ENCODE measurements at regions not wholly inside any gene's neighbourhood (a gene's known extent, or its start where the extent isn't known, plus 50 kb on each side); places are given as distances from the start of the nearest gene placed in this dataset.
A peak's percentile ranks its signal among the peaks of the same experiment; 100 is the strongest.
"Not testable (repeated sequence)": the region's sequence is repeated elsewhere in the genome, so short reads cannot be mapped to it uniquely, and the experiment has no call there.

DNA sequence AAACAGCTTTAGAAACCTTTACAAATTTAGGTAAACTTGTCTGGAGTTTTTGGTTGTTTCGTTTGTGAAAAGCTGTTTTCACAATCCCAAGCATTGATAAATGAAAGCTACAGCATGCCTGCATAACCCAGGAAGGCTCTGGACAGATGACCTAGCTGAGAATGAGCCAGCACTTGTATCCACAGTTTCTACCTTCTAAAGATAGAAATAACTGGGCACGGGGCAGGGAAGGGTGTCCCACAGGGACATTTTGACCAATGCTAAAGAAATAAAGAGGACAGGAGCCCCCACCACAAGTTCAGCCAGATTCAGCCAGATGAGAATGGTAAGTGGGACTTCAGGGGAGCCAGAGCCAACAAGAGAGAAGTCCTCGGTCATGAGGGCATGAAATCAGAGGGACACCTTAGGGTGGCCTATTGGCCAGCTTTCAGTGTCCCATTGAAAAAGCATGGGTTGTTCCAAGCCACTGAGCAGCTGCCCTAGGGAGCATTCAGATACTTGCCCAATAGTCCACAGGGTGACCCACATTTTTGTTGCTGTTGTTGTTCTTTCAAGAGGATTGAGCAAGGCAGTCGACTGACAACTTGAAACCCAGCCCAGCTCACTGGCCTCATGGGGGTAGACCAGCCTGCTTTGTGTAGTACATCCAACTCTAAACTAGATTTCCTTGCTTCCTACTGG is 140.3 kb upstream of the NUDT4 start:
- Mint-ChIP-seq H3K36me3 (ENCODE audit: low read depth) (no peaks in the 10 kb centered on the region), H3K4me3 (no peak overlapping the region), H3K27me3 (no peaks in the 10 kb centered on the region), H3K27ac (no peak overlapping the region), H3K4me1 (no peaks in the 10 kb centered on the region)
- H3K9me3 ChIP-seq (ENCODE audit: control insufficient read depth, low read length, poor library complexity, severe bottlenecking), result no peaks in the 10 kb centered on the region
- DNase-seq (no peak), ATAC-seq (no peak)

DNA sequence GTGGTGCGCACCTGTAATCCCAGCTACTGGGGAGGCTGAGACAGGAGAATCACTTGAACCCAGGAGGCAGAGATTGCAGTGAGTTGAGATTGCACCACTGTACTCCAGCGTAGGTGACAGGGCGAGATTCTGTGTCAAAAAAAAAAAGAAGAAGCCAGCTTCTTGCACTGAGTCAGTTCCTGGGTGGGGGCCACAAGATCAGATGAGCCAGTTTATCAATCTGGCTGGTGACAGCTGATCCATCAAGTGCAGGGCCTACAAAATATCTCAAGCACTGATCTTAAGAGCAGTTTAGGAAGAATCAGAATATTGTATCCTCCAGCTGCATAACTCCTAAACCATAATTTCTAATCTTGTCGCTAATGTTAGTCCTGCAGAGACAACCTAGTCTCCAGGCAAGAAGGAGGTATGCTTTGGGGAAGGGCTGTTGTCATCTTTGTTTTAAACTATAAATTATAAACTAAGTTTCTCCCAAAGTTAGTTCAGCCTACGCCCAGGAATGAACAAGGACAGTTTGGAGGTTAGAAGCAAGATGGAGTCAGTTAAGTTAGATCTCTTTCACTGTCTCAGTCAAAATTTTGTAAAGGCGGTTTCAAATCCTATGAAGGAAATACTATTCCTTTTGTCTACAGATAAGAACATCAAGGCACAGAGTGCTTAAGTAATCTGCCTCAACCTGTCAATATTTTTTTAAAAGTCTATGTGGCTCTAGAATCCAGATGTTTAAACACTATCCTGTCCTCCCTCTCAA is 139.0 kb upstream of the NUDT4 start:
- ATAC-seq; H3K4me1 Mint-ChIP-seq; H3K9me3 ChIP-seq (ENCODE audit: control insufficient read depth, low read length, poor library complexity, severe bottlenecking); DNase-seq; H3K36me3 Mint-ChIP-seq (ENCODE audit: low read depth); H3K27ac Mint-ChIP-seq; H3K4me3 Mint-ChIP-seq; H3K27me3 Mint-ChIP-seq: not testable (repeated sequence)

DNA sequence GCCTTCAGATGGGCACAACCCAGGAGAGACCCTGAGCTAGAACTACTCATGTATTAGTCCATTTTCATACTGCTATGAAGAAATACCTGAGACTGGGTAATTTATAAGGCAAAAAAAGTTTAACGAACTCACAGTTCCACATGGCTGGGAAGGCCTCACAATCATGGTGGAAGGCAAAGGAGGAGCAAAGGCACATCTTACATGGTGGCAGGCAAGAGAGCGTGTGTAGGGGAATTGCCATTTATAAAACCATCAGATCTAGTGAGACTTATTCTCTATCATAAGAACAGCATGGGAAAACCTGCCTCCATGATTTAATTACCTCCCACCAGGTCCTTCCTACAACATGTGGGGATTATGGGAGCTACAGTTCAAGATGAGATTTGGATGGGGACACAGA is 137.9 kb upstream of the NUDT4 start:
- not testable (repeated sequence) for H3K4me1 Mint-ChIP-seq; H3K9me3 ChIP-seq (ENCODE audit: control insufficient read depth, low read length, poor library complexity, severe bottlenecking); ATAC-seq; DNase-seq; H3K4me3 Mint-ChIP-seq; H3K27ac Mint-ChIP-seq; H3K27me3 Mint-ChIP-seq; H3K36me3 Mint-ChIP-seq (ENCODE audit: low read depth)

GRCh38 chr12:93242154-93242972 is 135.4 kb upstream of the NUDT4 start:
- no peaks in the 10 kb centered on the region for H3K27me3 Mint-ChIP-seq
- no peak overlapping the region for H3K4me3 Mint-ChIP-seq
- H3K27ac Mint-ChIP-seq, result no peak overlapping the region
- ATAC-seq, result no peak
- peaks cover 17% of the 10 kb centered on the region for H3K4me1 Mint-ChIP-seq
- H3K36me3 Mint-ChIP-seq (ENCODE audit: low read depth), result no peaks in the 10 kb centered on the region
- H3K9me3 ChIP-seq (ENCODE audit: control insufficient read depth, low read length, poor library complexity, severe bottlenecking), result no peaks in the 10 kb centered on the region
- DNase-seq, result no peak

- Mint-ChIP-seq H3K36me3 (ENCODE audit: low read depth) (no peaks in the 10 kb centered on the region), H3K4me3 (no peak overlapping the region), H3K27ac (no peak overlapping the region), H3K27me3 (no peaks in the 10 kb centered on the region), H3K4me1 (peaks cover 18% of the 10 kb centered on the region)
- no peak for ATAC-seq
- no peaks in the 10 kb centered on the region for H3K9me3 ChIP-seq (ENCODE audit: control insufficient read depth, low read length, poor library complexity, severe bottlenecking)
- DNase-seq, result no peak
These were observed 134.4 kb upstream of the NUDT4 start for GRCh38 chr12:93243382-93243688.

- H3K27me3 Mint-ChIP-seq, result no peaks in the 10 kb centered on the region
- no peaks in the 10 kb centered on the region for H3K9me3 ChIP-seq (ENCODE audit: control insufficient read depth, low read length, poor library complexity, severe bottlenecking)
- H3K27ac Mint-ChIP-seq, result peak overlapping the region; percentile 60
- H3K4me3 Mint-ChIP-seq, result peak overlapping the region; percentile 63
- no peak for DNase-seq
- H3K36me3 Mint-ChIP-seq (ENCODE audit: low read depth), result no peaks in the 10 kb centered on the region
- ATAC-seq, result peak; percentile 64
- H3K4me1 Mint-ChIP-seq, result peaks cover 19% of the 10 kb centered on the region
These were observed 133.8 kb upstream of the NUDT4 start for GRCh38 chr12:93243689-93244513.

DNA sequence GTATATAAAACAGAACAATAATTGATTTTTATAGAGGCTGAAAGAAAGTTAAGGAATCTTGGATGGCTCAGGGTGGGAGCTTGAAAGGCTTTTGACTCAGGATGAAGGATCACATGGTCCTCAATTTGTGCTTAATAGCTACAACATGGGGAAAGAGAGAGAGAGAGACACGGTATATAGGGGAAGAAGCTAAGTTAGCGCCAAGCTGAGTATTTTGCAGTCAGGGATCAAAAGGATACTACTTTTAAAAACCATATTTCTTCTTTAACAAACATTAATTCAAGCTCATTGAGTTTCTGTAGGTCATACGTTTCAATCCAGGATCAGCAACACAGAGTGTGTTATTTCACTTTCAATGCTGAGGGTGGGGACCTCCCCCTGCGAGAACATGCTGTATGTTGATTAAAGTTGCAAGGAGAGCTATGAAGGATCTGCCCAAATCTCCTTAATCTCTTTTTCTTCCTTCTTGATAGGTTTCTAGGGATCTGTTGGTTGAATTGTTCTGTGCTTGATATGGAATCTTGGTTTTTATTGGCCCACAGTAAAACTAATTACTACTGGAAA is 133.1 kb upstream of the NUDT4 start:
- Mint-ChIP-seq H3K4me3 (peak overlapping the region; percentile 63), H3K4me1 (peaks cover 23% of the 10 kb centered on the region), H3K27ac (peak overlapping the region; percentile 60), H3K27me3 (no peaks in the 10 kb centered on the region), H3K36me3 (ENCODE audit: low read depth) (no peaks in the 10 kb centered on the region)
- ATAC-seq (no peak), DNase-seq (no peak)
- no peaks in the 10 kb centered on the region for H3K9me3 ChIP-seq (ENCODE audit: control insufficient read depth, low read length, poor library complexity, severe bottlenecking)

GRCh38 chr12:93245543-93245942 is 132.2 kb upstream of the NUDT4 start:
- Mint-ChIP-seq H3K4me1 (peaks cover 23% of the 10 kb centered on the region), H3K27me3 (no peaks in the 10 kb centered on the region), H3K36me3 (ENCODE audit: low read depth) (no peaks in the 10 kb centered on the region), H3K4me3 (peak overlapping the region; percentile 41), H3K27ac (no peak overlapping the region)
- ATAC-seq (peak; percentile 77), DNase-seq (no peak)
- H3K9me3 ChIP-seq (ENCODE audit: control insufficient read depth, low read length, poor library complexity, severe bottlenecking), result no peaks in the 10 kb centered on the region

- H3K27ac Mint-ChIP-seq, result peak overlapping the region; percentile 51
- DNase-seq (no peak), ATAC-seq (no peak)
- peaks cover 25% of the 10 kb centered on the region for H3K4me1 Mint-ChIP-seq
- no peaks in the 10 kb centered on the region for H3K36me3 Mint-ChIP-seq (ENCODE audit: low read depth)
- no peaks in the 10 kb centered on the region for H3K9me3 ChIP-seq (ENCODE audit: control insufficient read depth, low read length, poor library complexity, severe bottlenecking)
- H3K4me3 Mint-ChIP-seq, result no peak overlapping the region
- H3K27me3 Mint-ChIP-seq, result no peaks in the 10 kb centered on the region
These were observed 130.3 kb upstream of the NUDT4 start for GRCh38 chr12:93247313-93247991.

DNA sequence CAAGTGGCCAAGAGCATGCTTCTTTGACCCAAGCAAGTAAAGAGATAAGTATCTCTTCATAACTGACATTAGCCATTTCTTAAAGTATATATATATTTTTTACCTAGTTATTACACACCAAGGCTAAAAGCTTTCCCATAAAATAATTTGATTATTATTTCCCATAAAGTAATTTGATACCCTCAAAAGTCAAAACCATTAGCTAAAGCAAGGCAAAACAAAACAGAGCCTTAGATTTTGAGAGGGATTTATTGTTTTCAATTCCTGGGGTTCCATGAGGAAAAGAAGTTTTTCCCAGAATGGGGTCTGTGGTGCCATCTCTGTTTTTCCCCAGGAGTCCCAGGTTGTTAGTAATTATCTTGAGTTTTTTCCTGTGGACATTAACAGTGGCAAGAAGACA is 125.5 kb upstream of the NUDT4 start:
- Mint-ChIP-seq H3K4me3 (no peak overlapping the region), H3K27me3 (no peaks in the 10 kb centered on the region), H3K4me1 (peaks cover 8% of the 10 kb centered on the region), H3K36me3 (ENCODE audit: low read depth) (no peaks in the 10 kb centered on the region), H3K27ac (no peak overlapping the region)
- DNase-seq (no peak), ATAC-seq (no peak)
- peaks cover 4% of the 10 kb centered on the region for H3K9me3 ChIP-seq (ENCODE audit: control insufficient read depth, low read length, poor library complexity, severe bottlenecking)

DNA sequence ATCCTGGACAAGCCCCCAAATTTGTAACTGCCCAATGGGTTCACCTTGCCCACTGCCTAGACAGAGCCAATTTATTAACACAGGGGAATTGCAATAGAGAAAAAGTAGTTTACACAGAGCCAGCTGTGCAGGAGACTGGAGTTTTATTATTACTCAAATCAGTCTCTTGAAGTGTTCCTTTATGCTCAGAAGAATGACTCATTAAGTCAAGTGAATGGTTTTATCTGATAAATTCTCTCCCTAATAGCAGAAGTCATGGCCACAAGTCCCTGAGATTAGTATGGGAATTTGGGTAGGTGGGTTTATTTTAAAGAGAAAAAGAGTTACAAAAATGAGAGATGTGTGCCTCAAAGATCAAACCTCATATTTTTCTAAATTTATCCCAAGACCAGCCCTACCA is 122.8 kb upstream of the NUDT4 start:
- H3K36me3 Mint-ChIP-seq (ENCODE audit: low read depth), result no peaks in the 10 kb centered on the region
- H3K9me3 ChIP-seq (ENCODE audit: control insufficient read depth, low read length, poor library complexity, severe bottlenecking), result peaks cover 4% of the 10 kb centered on the region
- H3K4me1 Mint-ChIP-seq, result peaks cover 2% of the 10 kb centered on the region
- H3K27me3 Mint-ChIP-seq, result no peaks in the 10 kb centered on the region
- ATAC-seq (no peak), DNase-seq (no peak)
- no peak overlapping the region for H3K4me3 Mint-ChIP-seq
- H3K27ac Mint-ChIP-seq, result no peak overlapping the region

GRCh38 chr12:93256256-93256969 is 121.3 kb upstream of the NUDT4 start:
- no peaks in the 10 kb centered on the region for H3K27me3 Mint-ChIP-seq
- ATAC-seq (no peak), DNase-seq (no peak)
- H3K4me1 Mint-ChIP-seq, result no peaks in the 10 kb centered on the region
- no peak overlapping the region for H3K27ac Mint-ChIP-seq
- no peaks in the 10 kb centered on the region for H3K36me3 Mint-ChIP-seq (ENCODE audit: low read depth)
- H3K9me3 ChIP-seq (ENCODE audit: control insufficient read depth, low read length, poor library complexity, severe bottlenecking), result peaks cover 4% of the 10 kb centered on the region
- no peak overlapping the region for H3K4me3 Mint-ChIP-seq
